HUES48 (cell line): ENCODE measurements at regions not wholly inside any gene's neighbourhood (a gene's known extent, or its start where the extent isn't known, plus 50 kb on each side); places are given as distances from the start of the nearest gene placed in this dataset.

ENCODE experiments used
- H3K27ac ChIP-seq: one replicate; pipeline ENCODE4 v1.7.0; 2013; ENCODE audit warnings: low read depth, low read length, inconsistent platforms
- H3K27me3 ChIP-seq: 2 replicates; pipeline ENCODE4 v1.6.1; 2013; ENCODE audit warnings: mild to moderate bottlenecking, low read length; ENCODE audit not compliant: control insufficient read depth, insufficient read depth
- H3K36me3 ChIP-seq: 2 replicates; pipeline ENCODE4 v1.6.1; 2013; ENCODE audit warnings: low read length; ENCODE audit not compliant: control insufficient read depth, insufficient read depth
- H3K4me1 ChIP-seq: 2 replicates; pipeline ENCODE4 v1.6.1; 2013; ENCODE audit warnings: mild to moderate bottlenecking, low read length; ENCODE audit not compliant: control insufficient read depth, insufficient read depth
- H3K4me3 ChIP-seq: 2 replicates; pipeline ENCODE4 v1.5.1; 2013; ENCODE audit warnings: mild to moderate bottlenecking, low read depth, low read length
- H3K9ac ChIP-seq: 2 replicates; pipeline ENCODE4 v1.6.1; 2013; ENCODE audit warnings: mild to moderate bottlenecking, low read depth, low read length, moderate library complexity
- H3K9me3 ChIP-seq: 2 replicates; pipeline ENCODE4 v1.6.1; 2013; ENCODE audit warnings: low read length; ENCODE audit not compliant: control insufficient read depth, insufficient read depth

GRCh38 chr17:45704251-45704650, 79.9 kb upstream of the CRHR1 start:
- Histone ChIP-seq H3K9ac (no peak overlapping the region), H3K27me3 (no peaks in the 10 kb centered on the region; the same call in 1 of the 2 replicates), H3K9me3 (no peaks in the 10 kb centered on the region), H3K36me3 (no peaks in the 10 kb centered on the region), H3K4me1 (peaks cover 6% of the 10 kb centered on the region; the same call in 1 of the 2 replicates), H3K27ac (no peak overlapping the region), H3K4me3 (no peak overlapping the region)

DNA sequence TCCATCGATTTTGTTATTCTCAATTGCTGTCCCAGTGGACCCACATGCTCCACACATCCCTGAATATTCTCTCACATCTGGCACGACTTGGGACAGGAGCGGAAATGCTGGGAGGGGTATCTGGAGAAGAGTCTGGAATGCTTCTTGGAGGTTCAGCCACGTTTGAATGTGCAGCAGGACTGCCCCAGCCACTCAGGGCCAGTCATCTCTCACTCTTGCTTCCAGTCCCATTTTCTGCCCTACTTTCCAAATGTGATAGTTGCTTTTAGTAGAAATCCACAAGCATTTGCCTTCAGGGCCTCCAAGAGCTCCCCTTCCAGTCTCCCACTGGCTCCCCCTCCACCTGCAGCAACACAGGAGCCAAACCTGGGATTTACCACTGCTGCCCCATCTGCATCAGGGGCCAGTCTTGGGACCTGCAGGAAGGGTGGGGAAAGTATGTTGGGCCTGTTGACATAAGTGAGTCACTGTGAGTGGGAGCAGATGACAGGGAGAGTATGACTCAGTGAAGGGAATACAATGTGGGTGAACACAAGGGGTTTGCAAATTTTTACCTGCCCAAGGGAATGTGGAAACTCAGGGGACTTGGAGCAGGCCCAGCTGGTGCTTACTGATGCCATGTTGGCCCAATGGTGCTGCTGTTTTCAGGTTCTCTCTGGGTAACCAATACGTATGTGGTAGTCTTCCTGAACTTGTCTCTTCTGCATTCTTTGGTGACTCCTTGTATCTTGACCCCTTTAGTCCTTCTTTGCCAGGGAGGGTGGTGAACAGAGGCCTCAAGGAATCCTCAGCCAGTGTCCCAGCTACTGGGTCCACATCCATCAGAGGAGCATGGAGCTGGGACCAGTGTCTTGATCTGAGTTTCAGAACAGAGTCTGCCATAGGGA, 78.8 kb upstream of the CRHR1 start:
- Histone ChIP-seq H3K9me3 (no peaks in the 10 kb centered on the region), H3K36me3 (no peaks in the 10 kb centered on the region), H3K9ac (no peak overlapping the region), H3K27ac (no peak overlapping the region), H3K27me3 (no peaks in the 10 kb centered on the region; the same call in 1 of the 2 replicates), H3K4me1 (peaks cover 6% of the 10 kb centered on the region; the same call in 1 of the 2 replicates), H3K4me3 (no peak overlapping the region)

- no peaks in the 10 kb centered on the region for H3K36me3 ChIP-seq
- H3K4me1 ChIP-seq: peaks cover 6% of the 10 kb centered on the region; the same call in 1 of the 2 replicates
- H3K27me3 ChIP-seq: no peaks in the 10 kb centered on the region; the same call in 1 of the 2 replicates
- H3K9ac ChIP-seq: no peak overlapping the region
- H3K27ac ChIP-seq: no peak overlapping the region
- H3K4me3 ChIP-seq: no peak overlapping the region
- H3K9me3 ChIP-seq: no peaks in the 10 kb centered on the region
Observed at GRCh38 chr17:45706033-45706432, 78.1 kb upstream of the CRHR1 start.

DNA sequence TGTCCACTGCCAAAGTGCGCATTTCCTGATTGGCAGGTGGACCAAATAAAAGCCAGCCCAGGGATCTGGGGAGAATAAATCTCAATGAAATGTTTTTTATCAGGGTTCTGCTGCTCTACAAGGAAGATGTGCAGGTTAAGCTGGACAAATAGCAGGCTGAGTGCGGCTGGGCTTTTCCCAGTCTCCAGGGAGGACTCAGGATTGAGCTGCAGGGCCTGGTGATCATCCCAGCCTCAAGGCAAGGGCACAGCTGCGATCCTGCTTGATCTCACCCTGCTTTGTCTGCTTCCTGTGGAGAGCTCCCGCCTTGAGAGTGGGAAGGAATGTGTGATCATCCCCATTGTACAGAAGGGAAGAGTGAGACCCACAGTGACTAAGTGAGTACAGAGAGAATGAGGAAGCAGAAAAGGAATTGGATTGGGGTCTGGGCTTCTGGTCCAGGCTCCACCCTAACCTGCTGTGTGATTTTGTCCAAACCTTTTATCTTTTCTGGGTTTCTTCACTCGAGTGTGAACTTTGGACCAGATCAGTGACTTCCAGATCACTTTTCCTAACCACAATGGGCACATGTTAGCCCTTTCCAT, 75.3 kb upstream of the CRHR1 start:
- peaks cover under 1% of the 10 kb centered on the region; the same call in 1 of the 2 replicates for H3K4me1 ChIP-seq
- H3K4me3 ChIP-seq: no peak overlapping the region
- H3K27ac ChIP-seq: no peak overlapping the region
- no peak overlapping the region for H3K9ac ChIP-seq
- no peaks in the 10 kb centered on the region for H3K36me3 ChIP-seq
- H3K9me3 ChIP-seq: no peaks in the 10 kb centered on the region
- H3K27me3 ChIP-seq: no peaks in the 10 kb centered on the region; the same call in 1 of the 2 replicates

GRCh38 chr17:45709728-45710288, 74.3 kb upstream of the CRHR1 start:
- no peaks in the 10 kb centered on the region for H3K36me3 ChIP-seq
- no peak overlapping the region for H3K27ac ChIP-seq
- H3K9ac ChIP-seq: no peak overlapping the region
- no peaks in the 10 kb centered on the region; the same call in 1 of the 2 replicates for H3K4me1 ChIP-seq
- no peaks in the 10 kb centered on the region for H3K27me3 ChIP-seq
- no peaks in the 10 kb centered on the region for H3K9me3 ChIP-seq
- H3K4me3 ChIP-seq: no peak overlapping the region

DNA sequence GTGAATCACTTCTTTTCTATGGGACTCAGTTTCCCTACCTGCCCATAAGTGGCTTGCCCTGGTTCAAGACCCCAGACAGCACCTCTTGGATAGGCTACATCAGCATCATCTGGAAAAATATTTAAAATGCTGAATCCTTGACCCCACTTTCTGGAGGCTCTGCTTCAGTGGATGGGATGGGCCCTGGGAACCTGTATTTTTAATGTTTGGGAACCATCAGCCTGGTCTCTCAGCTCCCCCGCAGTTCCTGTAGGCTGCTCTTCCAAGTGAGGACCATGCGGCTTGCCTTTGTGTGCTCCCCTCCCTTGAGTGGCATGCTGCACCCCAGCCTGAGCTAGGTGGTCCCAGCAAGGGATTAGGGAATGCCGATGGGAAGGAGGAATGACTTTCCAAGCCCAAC, 68.3 kb upstream of the CRHR1 start:
- Histone ChIP-seq H3K4me3 (no peak overlapping the region), H3K27me3 (no peaks in the 10 kb centered on the region), H3K9ac (no peak overlapping the region), H3K9me3 (no peaks in the 10 kb centered on the region), H3K36me3 (no peaks in the 10 kb centered on the region), H3K4me1 (peaks cover 2% of the 10 kb centered on the region; the same call in 1 of the 2 replicates), H3K27ac (no peak overlapping the region)

- no peak overlapping the region for H3K4me3 ChIP-seq
- H3K9me3 ChIP-seq: no peaks in the 10 kb centered on the region
- no peaks in the 10 kb centered on the region for H3K27me3 ChIP-seq
- H3K36me3 ChIP-seq: no peaks in the 10 kb centered on the region
- no peak overlapping the region for H3K9ac ChIP-seq
- H3K4me1 ChIP-seq: peaks cover 2% of the 10 kb centered on the region; the same call in 1 of the 2 replicates
- H3K27ac ChIP-seq: no peak overlapping the region
Observed at GRCh38 chr17:45718791-45719190, 65.3 kb upstream of the CRHR1 start.

DNA sequence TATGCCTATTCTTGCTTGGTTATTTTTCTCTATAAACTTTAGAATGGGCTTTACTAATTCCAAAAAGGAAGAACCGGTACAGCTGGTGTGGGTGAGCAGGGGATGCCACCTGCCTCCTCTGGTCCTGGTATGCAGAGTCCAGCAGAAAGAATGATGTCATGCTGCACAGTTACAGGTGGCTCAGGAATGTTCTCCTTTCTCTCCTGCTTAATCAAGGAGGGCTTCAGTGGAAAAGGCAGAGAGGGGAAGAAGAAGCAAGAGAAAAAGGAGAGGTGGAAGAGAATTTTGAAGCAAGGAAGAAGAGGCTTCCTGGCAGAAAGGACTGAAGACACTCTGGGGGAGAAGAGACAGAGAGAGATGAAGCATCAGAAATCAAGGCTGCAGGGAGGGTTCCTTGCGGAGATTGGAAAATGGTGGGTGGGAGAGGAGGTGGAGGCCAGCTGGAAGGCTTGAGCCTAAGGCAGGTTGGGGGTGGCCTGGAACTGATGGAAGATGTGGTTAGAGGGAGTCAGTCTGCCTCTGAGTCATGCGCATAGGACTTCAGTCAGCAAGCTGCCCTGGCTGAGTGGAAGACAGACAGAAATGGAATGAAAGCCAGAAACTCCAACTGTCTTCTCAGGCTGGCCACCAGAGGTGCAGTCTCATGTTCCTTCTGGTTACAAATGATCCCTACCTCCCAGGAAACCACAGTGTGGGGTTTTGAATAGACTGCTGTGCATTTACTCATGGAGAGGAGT, 64.6 kb upstream of the CRHR1 start:
- Histone ChIP-seq H3K36me3 (no peaks in the 10 kb centered on the region), H3K4me1 (peaks cover 2% of the 10 kb centered on the region; the same call in 1 of the 2 replicates), H3K9me3 (no peaks in the 10 kb centered on the region; the same call in 1 of the 2 replicates), H3K9ac (no peak overlapping the region), H3K4me3 (no peak overlapping the region), H3K27ac (no peak overlapping the region), H3K27me3 (no peaks in the 10 kb centered on the region)

- no peak overlapping the region for H3K4me3 ChIP-seq
- H3K9me3 ChIP-seq: no peaks in the 10 kb centered on the region; the same call in 1 of the 2 replicates
- H3K27ac ChIP-seq: no peak overlapping the region
- no peaks in the 10 kb centered on the region for H3K36me3 ChIP-seq
- no peak overlapping the region for H3K9ac ChIP-seq
- H3K4me1 ChIP-seq: peaks cover 2% of the 10 kb centered on the region; the same call in 1 of the 2 replicates
- H3K27me3 ChIP-seq: 0 out of 2 replicates have a peak, but pooled peaks cover 3% of the 10 kb centered on the region
Observed at GRCh38 chr17:45720386-45720785, 63.7 kb upstream of the CRHR1 start.

DNA sequence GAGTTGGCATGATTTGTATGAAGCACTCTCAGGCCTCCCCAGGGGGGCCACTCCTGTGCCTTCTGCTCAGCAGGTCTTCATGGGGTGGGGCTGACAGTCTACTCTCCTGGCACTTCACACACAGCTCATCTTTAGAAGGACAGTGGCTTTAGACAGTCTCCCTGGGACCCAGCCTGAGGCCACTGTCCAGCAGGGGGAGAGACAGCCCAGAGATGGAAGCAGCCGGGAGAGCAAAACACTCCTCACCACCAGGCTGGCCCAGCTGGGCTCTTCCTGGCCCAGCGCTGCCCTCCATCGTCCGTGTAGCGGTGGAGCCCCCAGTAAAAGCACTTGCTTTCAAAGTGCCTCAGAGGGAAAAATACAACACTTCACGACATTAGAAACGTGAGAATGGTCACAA, 62.0 kb upstream of the CRHR1 start:
- Histone ChIP-seq H3K4me3 (no peak overlapping the region), H3K36me3 (no peaks in the 10 kb centered on the region), H3K27me3 (0 out of 2 replicates have a peak, but pooled peaks cover 6% of the 10 kb centered on the region), H3K4me1 (no peaks in the 10 kb centered on the region; the same call in 1 of the 2 replicates), H3K9me3 (no peaks in the 10 kb centered on the region; the same call in 1 of the 2 replicates), H3K27ac (no peak overlapping the region), H3K9ac (no peak overlapping the region)
